IPS-NIHi7 (cell line): ENCODE measurements at regions not wholly inside any gene's neighbourhood (a gene's known extent, or its start where the extent isn't known, plus 50 kb on each side); places are given as distances from the start of the nearest gene placed in this dataset.
"Not testable (repeated sequence)": the region's sequence is repeated elsewhere in the genome, so short reads cannot be mapped to it uniquely, and the experiment has no call there.

ENCODE experiments used
- DNase-seq: peaks from one replicate; pipeline ENCODE4 v3.0.0; 2012; ENCODE audit warnings: mixed read lengths; ENCODE audit errors: extremely low spot score

GRCh38 chr7:109462171-109462570 lies 892.5 kb downstream of the DNAJB9 start:
- DNase-seq: no peak

- DNase-seq: not testable (repeated sequence)
Observed at GRCh38 chr7:109467729-109468128, 898.1 kb downstream of the DNAJB9 start.

GRCh38 chr7:109473172-109473571 lies 903.5 kb downstream of the DNAJB9 start:
- no peak for DNase-seq

GRCh38 chr7:109476409-109476808 lies 906.7 kb downstream of the DNAJB9 start:
- no peak for DNase-seq

- DNase-seq: no peak
Observed at GRCh38 chr7:109479388-109479787, 909.7 kb downstream of the DNAJB9 start.

- DNase-seq: not testable (repeated sequence)
Observed at GRCh38 chr7:109490607-109491006, 920.9 kb downstream of the DNAJB9 start.

GRCh38 chr7:109497053-109497452 lies 927.4 kb downstream of the DNAJB9 start:
- no peak for DNase-seq

GRCh38 chr7:109498131-109498530 lies 928.5 kb downstream of the DNAJB9 start:
- no peak for DNase-seq

- DNase-seq: no peak
Observed at GRCh38 chr7:109503421-109503820, 933.7 kb downstream of the DNAJB9 start.

- DNase-seq: no peak
Observed at GRCh38 chr7:109522585-109522984, 952.9 kb downstream of the DNAJB9 start.

GRCh38 chr7:109527833-109528232 lies 958.2 kb downstream of the DNAJB9 start:
- no peak for DNase-seq

- DNase-seq: no peak
Observed at GRCh38 chr7:109529712-109530111, 960.0 kb downstream of the DNAJB9 start.

GRCh38 chr7:109532262-109532992 lies 962.8 kb downstream of the DNAJB9 start:
- no peak for DNase-seq

GRCh38 chr7:109545686-109546085 lies 976.0 kb downstream of the DNAJB9 start:
- DNase-seq: peak; percentile 19

GRCh38 chr7:109549471-109550193 lies 980.0 kb downstream of the DNAJB9 start:
- DNase-seq: no peak

- no peak for DNase-seq
Observed at GRCh38 chr7:109552017-109552416, 982.3 kb downstream of the DNAJB9 start.

- DNase-seq: no peak
Observed at GRCh38 chr7:109577265-109577664, 1007.6 kb downstream of the DNAJB9 start.

- DNase-seq: no peak
Observed at GRCh38 chr7:109579901-109580300, 1010.2 kb downstream of the DNAJB9 start.

- no peak for DNase-seq
Observed at GRCh38 chr7:109582211-109582610, 1012.5 kb downstream of the DNAJB9 start.

- not testable (repeated sequence) for DNase-seq
Observed at GRCh38 chr7:109596948-109597347, 1027.3 kb downstream of the DNAJB9 start.

- no peak for DNase-seq
Observed at GRCh38 chr7:109611656-109612055, 1042.0 kb downstream of the DNAJB9 start.

GRCh38 chr7:109616551-109617069 lies 1046.9 kb downstream of the DNAJB9 start:
- DNase-seq: no peak

GRCh38 chr7:109622320-109622719 lies 1052.6 kb downstream of the DNAJB9 start:
- no peak for DNase-seq
